Rectal smooth muscle tissue (tissue), 1 donor: ENCODE measurements at regions not wholly inside any gene's neighbourhood (a gene's known extent, or its start where the extent isn't known, plus 50 kb on each side); places are given as distances from the start of the nearest gene placed in this dataset.

ENCODE experiments used
- H3K27ac ChIP-seq: one replicate; pipeline ENCODE4 v1.7.0; 2013; ENCODE audit warnings: low read depth, low read length, inconsistent platforms
- H3K27me3 ChIP-seq: one replicate; pipeline ENCODE4 v1.7.0; 2013; ENCODE audit warnings: low read length; ENCODE audit not compliant: control insufficient read depth, insufficient read depth
- H3K36me3 ChIP-seq: one replicate; pipeline ENCODE4 v1.7.0; 2013; ENCODE audit warnings: low read length; ENCODE audit not compliant: control insufficient read depth, insufficient read depth
- H3K4me1 ChIP-seq: one replicate; pipeline ENCODE4 v1.7.0; 2013; ENCODE audit warnings: low read length; ENCODE audit not compliant: control insufficient read depth, insufficient read depth
- H3K4me3 ChIP-seq: one replicate; pipeline ENCODE4 v1.7.0; 2013; ENCODE audit warnings: low read length
- H3K9ac ChIP-seq: one replicate; pipeline ENCODE4 v1.7.0; 2013; ENCODE audit warnings: low read length

DNA sequence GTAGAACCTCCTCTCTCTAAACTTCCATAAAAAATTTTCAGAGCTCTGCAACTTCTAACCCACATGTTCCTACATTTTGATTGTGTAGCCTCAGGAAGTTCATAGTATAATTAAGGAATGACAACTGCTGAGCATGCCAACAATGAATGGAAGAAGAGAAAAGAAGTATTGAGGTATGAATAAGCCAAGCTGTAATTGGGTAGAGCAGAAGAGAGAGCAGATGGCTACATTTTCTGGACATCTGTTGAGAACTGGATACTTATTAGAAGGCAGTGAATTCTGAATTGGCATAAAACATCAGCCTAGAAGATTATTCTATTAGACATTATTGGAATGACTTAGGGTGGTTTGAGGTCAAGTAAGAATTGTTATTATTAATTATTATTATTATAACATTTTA, 728.3 kb upstream of the PHF14 start:
- Histone ChIP-seq H3K27me3 (no peaks in the 10 kb centered on the region), H3K27ac (no peak overlapping the region), H3K9ac (no peak overlapping the region), H3K4me1 (no peaks in the 10 kb centered on the region), H3K4me3 (no peak overlapping the region), H3K36me3 (no peaks in the 10 kb centered on the region)

DNA sequence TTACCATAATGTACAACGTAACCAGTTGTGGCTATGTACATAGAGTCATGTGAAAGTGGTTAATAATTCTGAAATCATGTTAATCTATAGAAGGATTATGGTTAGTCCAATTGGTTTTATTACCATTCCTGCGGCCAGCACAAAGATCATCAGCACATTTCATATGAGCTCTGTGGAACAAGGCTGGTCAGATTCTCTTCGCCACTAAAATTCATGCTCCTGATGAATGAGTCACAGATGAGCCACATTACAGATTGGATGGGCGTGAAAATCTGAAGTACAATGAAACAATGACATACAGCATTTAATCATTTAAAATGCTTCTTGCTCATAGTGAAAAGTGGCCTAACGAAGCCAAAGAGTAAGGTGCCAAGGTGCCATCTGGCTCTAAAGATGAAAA, 716.2 kb upstream of the PHF14 start:
- Histone ChIP-seq H3K27ac (no peak overlapping the region), H3K4me3 (no peak overlapping the region), H3K9ac (no peak overlapping the region), H3K27me3 (no peaks in the 10 kb centered on the region), H3K36me3 (no peaks in the 10 kb centered on the region), H3K4me1 (no peaks in the 10 kb centered on the region)

DNA sequence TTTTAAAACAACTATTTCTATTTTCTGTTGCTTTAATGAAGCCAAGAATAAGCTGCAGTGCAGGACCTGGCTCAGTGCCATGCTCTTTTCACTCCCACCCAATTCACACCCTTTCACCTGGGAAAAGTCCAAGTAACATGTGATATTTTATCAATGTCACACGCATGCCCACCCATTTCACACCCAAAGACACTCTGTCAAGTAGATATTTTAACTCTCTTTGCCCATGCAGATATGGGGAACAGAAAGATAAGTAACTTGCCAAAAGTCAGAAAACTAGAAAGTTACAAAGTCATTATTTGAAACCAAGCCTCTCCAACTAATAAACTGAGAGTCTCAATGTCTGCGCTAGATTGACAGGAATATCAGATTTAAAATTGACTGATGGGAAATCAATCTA, 706.7 kb upstream of the PHF14 start:
- Histone ChIP-seq H3K9ac (no peak overlapping the region), H3K4me3 (no peak overlapping the region), H3K36me3 (no peaks in the 10 kb centered on the region), H3K4me1 (peaks cover 2% of the 10 kb centered on the region), H3K27me3 (no peaks in the 10 kb centered on the region), H3K27ac (no peak overlapping the region)

DNA sequence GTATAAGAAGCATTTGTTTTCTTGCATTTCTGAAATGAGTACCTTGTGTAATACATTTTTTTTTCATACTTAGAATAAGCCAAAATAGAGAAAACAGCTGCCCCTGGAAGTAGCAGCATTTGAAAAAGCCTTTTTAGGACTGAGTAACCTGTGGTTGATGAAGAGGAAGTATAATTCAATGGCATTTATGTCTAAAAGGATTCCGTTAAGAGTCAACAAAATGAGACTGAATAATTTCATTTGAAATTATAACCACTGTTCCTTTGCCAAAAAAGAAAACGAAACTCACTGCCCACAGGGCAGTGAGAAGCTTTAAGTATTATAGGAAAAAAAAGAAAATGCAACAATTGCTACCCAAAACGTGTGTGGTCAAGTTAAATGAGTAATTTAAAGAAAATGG, 705.6 kb upstream of the PHF14 start:
- H3K36me3 ChIP-seq = no peaks in the 10 kb centered on the region
- H3K4me1 ChIP-seq = peaks cover 2% of the 10 kb centered on the region
- no peak overlapping the region for H3K9ac ChIP-seq
- H3K27ac ChIP-seq = no peak overlapping the region
- H3K27me3 ChIP-seq = no peaks in the 10 kb centered on the region
- no peak overlapping the region for H3K4me3 ChIP-seq

DNA sequence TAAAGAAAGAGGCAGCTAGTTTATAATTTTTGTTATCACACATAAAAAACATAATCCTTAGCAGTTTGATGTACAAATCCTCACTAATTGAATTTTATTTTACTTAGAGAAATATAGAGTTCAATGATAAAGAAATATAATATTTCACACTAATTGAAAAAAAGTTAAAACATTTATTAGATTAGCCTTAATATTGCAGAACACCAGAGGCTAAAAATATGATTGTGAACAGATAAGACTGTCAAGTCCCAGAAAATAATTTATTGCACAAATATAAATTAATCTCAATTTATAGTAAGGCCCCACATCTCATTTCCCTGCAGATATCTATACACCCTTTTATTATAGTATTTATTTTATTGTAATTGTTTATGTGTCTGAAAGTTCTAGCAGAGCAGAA, 690.8 kb upstream of the PHF14 start:
- H3K4me3 ChIP-seq = no peak overlapping the region
- H3K9ac ChIP-seq = no peak overlapping the region
- no peaks in the 10 kb centered on the region for H3K27me3 ChIP-seq
- H3K36me3 ChIP-seq = no peaks in the 10 kb centered on the region
- H3K4me1 ChIP-seq = no peaks in the 10 kb centered on the region
- no peak overlapping the region for H3K27ac ChIP-seq

DNA sequence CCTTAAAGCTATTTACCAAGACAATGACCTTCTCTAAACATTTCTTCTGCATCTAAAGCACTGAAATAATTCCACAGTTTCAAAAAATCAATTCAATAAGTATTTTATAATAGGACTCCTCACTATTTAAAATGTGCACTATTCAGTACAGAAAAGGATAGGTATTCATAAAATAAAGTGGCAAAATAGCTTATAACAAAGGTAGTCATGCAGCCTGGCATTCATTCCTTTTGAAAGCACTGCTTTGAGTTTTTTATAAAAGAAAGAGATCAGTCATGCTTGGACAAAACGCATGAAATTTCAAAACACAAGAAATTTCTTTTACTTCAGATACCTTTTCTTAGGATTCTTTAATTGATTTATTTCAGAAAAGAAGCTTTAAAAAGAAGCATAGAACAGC, 689.7 kb upstream of the PHF14 start:
- H3K4me3 ChIP-seq = no peak overlapping the region
- H3K27me3 ChIP-seq = no peaks in the 10 kb centered on the region
- H3K27ac ChIP-seq = no peak overlapping the region
- no peaks in the 10 kb centered on the region for H3K4me1 ChIP-seq
- H3K9ac ChIP-seq = no peak overlapping the region
- H3K36me3 ChIP-seq = no peaks in the 10 kb centered on the region

DNA sequence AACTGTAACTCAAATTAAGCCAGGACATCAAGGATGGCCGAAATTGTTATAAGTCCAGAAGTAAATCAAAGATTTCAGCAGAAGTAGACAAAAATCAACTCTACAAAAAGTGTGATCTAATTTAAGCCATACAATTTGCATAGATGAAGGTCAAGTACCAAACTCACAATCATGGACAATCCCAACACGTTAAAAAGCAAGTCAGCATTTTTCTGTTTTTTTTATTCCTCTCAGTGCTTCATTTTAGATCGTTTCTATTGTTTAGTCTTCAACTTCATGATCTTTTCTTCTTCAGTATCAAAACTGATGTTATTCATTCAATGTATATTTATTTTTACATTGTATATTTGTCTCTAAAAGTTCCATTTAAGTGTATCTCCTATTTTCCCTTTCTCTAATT, 674.3 kb upstream of the PHF14 start:
- Histone ChIP-seq H3K27ac (no peak overlapping the region), H3K9ac (no peak overlapping the region), H3K4me3 (no peak overlapping the region), H3K27me3 (no peaks in the 10 kb centered on the region), H3K36me3 (no peaks in the 10 kb centered on the region), H3K4me1 (no peaks in the 10 kb centered on the region)

DNA sequence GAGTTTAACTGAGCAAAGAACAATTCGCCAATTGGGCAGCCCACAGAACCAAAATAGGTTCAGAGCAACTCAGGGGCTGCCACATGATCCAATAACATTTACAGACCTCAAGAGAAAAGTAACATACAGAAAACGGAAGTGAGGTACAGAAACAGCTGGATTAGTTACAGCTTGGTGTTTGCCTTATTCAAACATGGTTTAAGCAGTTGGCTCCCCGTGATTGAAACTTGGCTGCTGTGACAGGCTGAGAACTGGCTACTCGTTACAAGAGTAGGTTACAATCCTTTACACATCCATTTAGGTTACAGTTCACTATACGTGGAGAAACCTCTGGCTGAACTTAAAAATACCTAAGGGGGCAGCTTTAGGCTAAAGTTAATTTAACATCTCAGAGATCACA, 673.1 kb upstream of the PHF14 start:
- no peaks in the 10 kb centered on the region for H3K27me3 ChIP-seq
- H3K36me3 ChIP-seq = no peaks in the 10 kb centered on the region
- H3K4me1 ChIP-seq = no peaks in the 10 kb centered on the region
- no peak overlapping the region for H3K4me3 ChIP-seq
- no peak overlapping the region for H3K27ac ChIP-seq
- no peak overlapping the region for H3K9ac ChIP-seq

DNA sequence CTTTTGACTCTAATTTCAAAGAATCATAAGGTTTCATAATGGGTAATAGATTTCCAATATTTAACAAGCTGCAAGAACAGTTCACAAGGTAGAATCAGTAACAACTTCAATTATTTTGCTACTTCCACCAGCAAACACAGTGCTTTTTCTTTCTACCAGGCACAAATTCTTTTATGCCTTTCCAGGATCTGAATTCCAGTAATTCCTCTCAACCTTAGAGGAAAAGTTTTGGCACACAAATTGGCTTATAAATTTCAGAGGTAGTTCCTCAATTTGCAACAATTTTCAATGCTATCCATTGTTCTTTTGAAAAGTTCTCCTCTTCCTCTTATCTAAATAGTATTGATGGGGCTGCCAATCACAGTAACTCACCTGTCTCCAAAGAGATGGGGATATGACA, 665.4 kb upstream of the PHF14 start:
- no peak overlapping the region for H3K4me3 ChIP-seq
- H3K4me1 ChIP-seq = no peaks in the 10 kb centered on the region
- no peak overlapping the region for H3K9ac ChIP-seq
- H3K27me3 ChIP-seq = no peaks in the 10 kb centered on the region
- H3K36me3 ChIP-seq = no peaks in the 10 kb centered on the region
- H3K27ac ChIP-seq = no peak overlapping the region

DNA sequence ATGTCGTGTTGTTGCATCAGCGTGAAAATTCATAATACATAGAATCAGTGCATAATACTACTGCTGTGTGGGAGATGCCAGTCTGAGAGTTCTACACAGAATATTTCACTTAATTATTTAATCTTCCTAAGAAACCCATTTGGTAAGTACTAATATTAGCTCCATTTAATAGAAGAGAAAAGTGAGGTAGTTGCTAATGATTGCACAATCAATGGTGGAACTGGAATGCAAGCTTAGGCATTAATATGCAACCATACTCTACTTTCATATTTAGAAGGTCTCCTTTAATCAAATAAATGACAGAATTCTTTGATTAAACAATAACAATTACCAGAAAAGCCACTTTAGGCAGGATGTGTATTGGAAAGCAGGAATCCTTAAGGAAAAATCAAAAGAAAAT, 660.7 kb upstream of the PHF14 start:
- no peak overlapping the region for H3K27ac ChIP-seq
- no peaks in the 10 kb centered on the region for H3K4me1 ChIP-seq
- H3K4me3 ChIP-seq = no peak overlapping the region
- H3K36me3 ChIP-seq = no peaks in the 10 kb centered on the region
- H3K9ac ChIP-seq = no peak overlapping the region
- no peaks in the 10 kb centered on the region for H3K27me3 ChIP-seq

DNA sequence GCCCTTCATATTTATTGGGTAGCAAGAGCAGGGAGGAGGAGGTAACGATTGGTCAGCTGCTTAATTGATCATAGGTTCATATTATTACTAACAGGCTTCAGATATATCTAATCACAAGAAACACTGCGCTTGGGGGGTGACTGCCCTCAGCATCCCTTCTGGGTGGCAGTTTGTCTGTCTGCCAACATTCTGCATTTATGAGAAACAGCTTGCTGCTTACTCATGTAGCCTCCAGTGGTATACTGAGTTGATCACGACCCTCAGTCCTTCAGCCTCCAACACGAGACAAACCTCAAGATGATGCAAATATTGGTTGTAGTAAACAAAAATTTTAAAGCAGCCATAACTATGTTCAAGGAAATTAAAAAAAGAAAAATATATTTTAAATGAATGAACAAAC, 657.8 kb upstream of the PHF14 start:
- no peak overlapping the region for H3K4me3 ChIP-seq
- no peak overlapping the region for H3K9ac ChIP-seq
- no peaks in the 10 kb centered on the region for H3K36me3 ChIP-seq
- no peak overlapping the region for H3K27ac ChIP-seq
- no peaks in the 10 kb centered on the region for H3K4me1 ChIP-seq
- H3K27me3 ChIP-seq = no peaks in the 10 kb centered on the region

DNA sequence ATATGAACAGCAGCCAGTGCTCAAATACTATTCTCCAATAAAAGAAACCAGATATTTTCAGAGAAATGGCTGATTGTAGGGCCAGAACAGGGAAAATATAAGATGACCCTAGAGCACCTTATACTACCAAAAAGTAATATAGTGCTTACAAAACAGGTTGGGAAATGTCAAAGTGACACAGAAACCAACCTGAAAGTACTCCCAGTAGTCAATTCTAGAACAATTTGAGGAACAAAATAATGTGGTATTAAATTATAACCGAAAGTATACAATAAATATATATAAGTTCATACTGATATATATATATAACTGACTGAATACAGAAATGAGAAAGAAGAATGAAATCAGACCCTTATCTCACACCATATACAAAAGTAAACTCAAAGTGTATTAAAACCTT, 657.2 kb upstream of the PHF14 start:
- no peak overlapping the region for H3K9ac ChIP-seq
- H3K4me3 ChIP-seq = no peak overlapping the region
- no peaks in the 10 kb centered on the region for H3K27me3 ChIP-seq
- no peak overlapping the region for H3K27ac ChIP-seq
- H3K4me1 ChIP-seq = no peaks in the 10 kb centered on the region
- no peaks in the 10 kb centered on the region for H3K36me3 ChIP-seq

DNA sequence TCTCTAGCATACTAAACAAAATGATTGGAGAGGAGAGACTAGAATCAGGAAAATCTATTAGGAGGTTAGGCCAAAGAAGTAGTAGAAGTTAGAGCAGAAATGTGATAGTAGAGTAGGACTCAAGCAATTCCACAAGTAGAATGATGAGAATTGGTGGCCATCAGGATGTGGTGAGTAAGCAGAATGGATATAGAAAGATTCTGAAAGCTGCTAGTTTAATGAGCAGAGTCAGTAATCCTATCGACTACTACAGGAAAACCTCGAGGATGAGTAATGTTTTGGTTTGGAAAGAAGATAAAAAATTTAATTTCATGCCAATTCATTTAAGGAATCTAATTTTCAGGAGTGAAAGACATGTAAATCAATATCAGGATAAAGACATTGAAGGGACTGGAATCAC, 648.3 kb upstream of the PHF14 start:
- no peaks in the 10 kb centered on the region for H3K27me3 ChIP-seq
- no peak overlapping the region for H3K9ac ChIP-seq
- H3K36me3 ChIP-seq = no peaks in the 10 kb centered on the region
- no peak overlapping the region for H3K4me3 ChIP-seq
- no peaks in the 10 kb centered on the region for H3K4me1 ChIP-seq
- no peak overlapping the region for H3K27ac ChIP-seq

DNA sequence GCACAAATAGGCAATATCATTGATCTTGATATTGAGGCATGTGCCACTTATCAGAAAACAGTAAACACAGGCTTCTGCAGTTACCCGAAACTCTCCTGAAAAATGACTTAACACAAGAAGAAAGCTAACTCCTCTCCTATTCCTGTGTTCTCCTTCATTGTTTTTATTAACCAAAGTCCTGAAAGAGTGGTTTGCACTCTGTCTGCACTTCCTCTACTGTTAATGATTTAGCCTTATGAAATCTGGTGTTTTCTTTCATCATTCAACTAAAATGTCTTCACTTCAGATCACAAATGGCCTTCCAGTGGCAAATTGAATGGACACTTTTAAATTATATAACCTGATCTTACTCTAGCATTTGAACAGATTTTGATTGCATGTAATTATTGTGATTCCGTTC, 630.6 kb upstream of the PHF14 start:
- Histone ChIP-seq H3K4me1 (no peaks in the 10 kb centered on the region), H3K27ac (no peak overlapping the region), H3K36me3 (no peaks in the 10 kb centered on the region), H3K9ac (no peak overlapping the region), H3K27me3 (no peaks in the 10 kb centered on the region), H3K4me3 (no peak overlapping the region)
